ENCODE measurements at regions not wholly inside any gene's neighbourhood (a gene's known extent, or its start where the extent isn't known, plus 50 kb on each side); places are given as distances from the start of the nearest gene placed in this dataset.

GRCh38 chr11:71336176-71336995, 84.0 kb upstream of the SHANK2 start:
- Histone ChIP-seq H3K9me3 (no peaks in the 10 kb centered on the region), H3K27ac (no peak overlapping the region), H3K4me3 (no peak overlapping the region), H3K27me3 (no peaks in the 10 kb centered on the region), H3K4me1 (peaks cover 6 to 17% (median 11%) of the 10 kb centered on the region in 4 donors), H3K36me3 (no peaks in the 10 kb centered on the region)
- WGBS, 2 donors, result 89 to 94% methylated on average over 8 to 9 of the region's 9 CpGs
- DNase-seq (no peak), ATAC-seq (ENCODE audit: low FRiP score in 2 of 2) (no peak)
- no peak for TF ChIP-seq POLR2A (IDR thresholded peaks at IDR 0.05)
- TF ChIP-seq EP300 (IDR thresholded peaks at IDR 0.05), result no peak
- no peak for TF ChIP-seq POLR2AphosphoS5 (IDR thresholded peaks at IDR 0.05)
- TF ChIP-seq, protein P1, sequence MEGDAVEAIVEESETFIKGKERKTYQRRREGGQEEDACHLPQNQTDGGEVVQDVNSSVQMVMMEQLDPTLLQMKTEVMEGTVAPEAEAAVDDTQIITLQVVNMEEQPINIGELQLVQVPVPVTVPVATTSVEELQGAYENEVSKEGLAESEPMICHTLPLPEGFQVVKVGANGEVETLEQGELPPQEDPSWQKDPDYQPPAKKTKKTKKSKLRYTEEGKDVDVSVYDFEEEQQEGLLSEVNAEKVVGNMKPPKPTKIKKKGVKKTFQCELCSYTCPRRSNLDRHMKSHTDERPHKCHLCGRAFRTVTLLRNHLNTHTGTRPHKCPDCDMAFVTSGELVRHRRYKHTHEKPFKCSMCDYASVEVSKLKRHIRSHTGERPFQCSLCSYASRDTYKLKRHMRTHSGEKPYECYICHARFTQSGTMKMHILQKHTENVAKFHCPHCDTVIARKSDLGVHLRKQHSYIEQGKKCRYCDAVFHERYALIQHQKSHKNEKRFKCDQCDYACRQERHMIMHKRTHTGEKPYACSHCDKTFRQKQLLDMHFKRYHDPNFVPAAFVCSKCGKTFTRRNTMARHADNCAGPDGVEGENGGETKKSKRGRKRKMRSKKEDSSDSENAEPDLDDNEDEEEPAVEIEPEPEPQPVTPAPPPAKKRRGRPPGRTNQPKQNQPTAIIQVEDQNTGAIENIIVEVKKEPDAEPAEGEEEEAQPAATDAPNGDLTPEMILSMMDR (IDR thresholded peaks at IDR 0.05), result no peak

DNA sequence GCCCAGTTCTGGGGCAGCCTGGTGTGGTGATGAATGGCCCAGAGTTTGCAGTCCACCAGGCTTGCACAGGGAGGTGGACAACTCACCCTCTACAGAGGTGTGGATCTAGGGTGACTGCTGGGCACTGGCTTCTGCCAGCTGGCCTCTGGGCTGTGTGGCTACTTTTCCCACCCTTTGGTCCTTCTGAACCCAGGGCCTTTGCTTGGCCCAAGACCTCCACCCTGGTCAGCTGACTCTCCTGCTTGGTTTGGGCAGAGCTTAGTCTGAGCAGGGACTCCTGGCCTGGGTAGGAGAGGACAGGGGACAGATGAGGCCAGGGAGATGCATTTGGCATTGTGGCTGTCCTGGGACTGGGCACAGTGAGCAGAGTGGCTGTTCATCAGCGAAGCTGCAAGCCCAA, 83.0 kb upstream of the SHANK2 start:
- peaks cover 6 to 17% (median 11%) of the 10 kb centered on the region in 4 donors for H3K4me1 ChIP-seq
- no peak overlapping the region for H3K4me3 ChIP-seq
- H3K36me3 ChIP-seq, result no peaks in the 10 kb centered on the region
- peak in 1 of 2 donors; percentile 8 for DNase-seq
- no peak for ATAC-seq (ENCODE audit: low FRiP score in 2 of 2)
- H3K9me3 ChIP-seq, result no peaks in the 10 kb centered on the region
- WGBS, 2 donors, result 86 to 88% methylated on average over 1 of the region's 1 CpG
- H3K27me3 ChIP-seq, result no peaks in the 10 kb centered on the region
- no peak overlapping the region for H3K27ac ChIP-seq
- no peak for TF ChIP-seq POLR2AphosphoS5 (IDR thresholded peaks at IDR 0.05)
- TF ChIP-seq EP300 (IDR thresholded peaks at IDR 0.05), result no peak
- TF ChIP-seq POLR2A (IDR thresholded peaks at IDR 0.05), result no peak
- TF ChIP-seq, protein P1 (IDR thresholded peaks at IDR 0.05), result no peak

- Histone ChIP-seq H3K4me1 (peaks cover 6 to 15% (median 9%) of the 10 kb centered on the region in 4 donors), H3K27ac (no peak overlapping the region), H3K9me3 (no peaks in the 10 kb centered on the region), H3K4me3 (no peak overlapping the region), H3K36me3 (no peaks in the 10 kb centered on the region), H3K27me3 (no peaks in the 10 kb centered on the region)
- WGBS, 2 donors, result 100% methylated on average over 1 of the region's 1 CpG; no CpG with 5 or more reads in 1 of the 2 donors
- ATAC-seq (ENCODE audit: low FRiP score in 2 of 2) (no peak), DNase-seq (no peak)
- TF ChIP-seq POLR2AphosphoS5 (IDR thresholded peaks at IDR 0.05) (no peak), EP300 (IDR thresholded peaks at IDR 0.05) (no peak), POLR2A (IDR thresholded peaks at IDR 0.05) (no peak)
- TF ChIP-seq, protein P1 (IDR thresholded peaks at IDR 0.05), result no peak
These were observed 81.8 kb upstream of the SHANK2 start for GRCh38 chr11:71334191-71334590.

GRCh38 chr11:71333473-71333872, 81.1 kb upstream of the SHANK2 start:
- WGBS, 2 donors, result 78% methylated on average over 6 of the region's 6 CpGs
- Histone ChIP-seq H3K4me3 (no peak overlapping the region), H3K27ac (no peak overlapping the region), H3K9me3 (no peaks in the 10 kb centered on the region), H3K36me3 (no peaks in the 10 kb centered on the region), H3K4me1 (peaks cover 4 to 10% (median 6%) of the 10 kb centered on the region in 4 donors), H3K27me3 (no peaks in the 10 kb centered on the region)
- peak in 1 of 2 donors; percentile 2 for DNase-seq
- TF ChIP-seq POLR2AphosphoS5 (IDR thresholded peaks at IDR 0.05) (no peak), POLR2A (IDR thresholded peaks at IDR 0.05) (no peak), EP300 (IDR thresholded peaks at IDR 0.05) (no peak)
- TF ChIP-seq, protein P1 (IDR thresholded peaks at IDR 0.05), result no peak
- ATAC-seq (ENCODE audit: low FRiP score in 2 of 2), result no peak

Measured in upper lobe of left lung (tissue), 6 donors.